IPS DF 6.9 (cell line): ENCODE measurements at regions not wholly inside any gene's neighbourhood (a gene's known extent, or its start where the extent isn't known, plus 50 kb on each side); places are given as distances from the start of the nearest gene placed in this dataset.

Experiments used
- DNase-seq: peaks from one replicate; pipeline ENCODE4 v3.0.0-alpha.2; 2013; ENCODE audit warnings: low read depth, low spot score
- H3K27ac ChIP-seq: one replicate; pipeline ENCODE4 v1.5.1; 2013; ENCODE audit warnings: low read length, control low read depth
- H3K27me3 ChIP-seq: 2 replicates; pipeline ENCODE4 v1.6.1; 2013; ENCODE audit warnings: mild to moderate bottlenecking, low read length; ENCODE audit not compliant: control insufficient read depth, insufficient read depth
- H3K36me3 ChIP-seq: 2 replicates; pipeline ENCODE4 v1.6.1; 2013; ENCODE audit warnings: low read length; ENCODE audit not compliant: control insufficient read depth, insufficient read depth
- H3K4me1 ChIP-seq: 2 replicates; pipeline ENCODE4 v1.6.1; 2013; ENCODE audit warnings: low read length; ENCODE audit not compliant: control insufficient read depth, insufficient read depth
- H3K4me3 ChIP-seq: 2 replicates; pipeline ENCODE4 v1.5.1; 2013; ENCODE audit warnings: mild to moderate bottlenecking, low read length
- H3K9me3 ChIP-seq: 2 replicates; pipeline ENCODE4 v1.6.1; 2013; ENCODE audit warnings: low read length, inconsistent platforms; ENCODE audit not compliant: control insufficient read depth, insufficient read depth
- WGBS: extraction: QIAGEN DNeasy Blood & Tissue Kit; methylation state at CpG from one replicate; pipeline ENCODE4 v1.1.7; 2013; ENCODE audit warnings: mixed read lengths, missing lambda C conversion rate; ENCODE audit not compliant: insufficient read length, insufficient coverage; 5-methylcytosine and 5-hydroxymethylcytosine counted together

- H3K4me1 ChIP-seq, result no peaks in the 10 kb centered on the region
- H3K27me3 ChIP-seq, result no peaks in the 10 kb centered on the region
- H3K27ac ChIP-seq, result no peak overlapping the region
- no peaks in the 10 kb centered on the region for H3K36me3 ChIP-seq
- no peaks in the 10 kb centered on the region for H3K9me3 ChIP-seq
- no peak for DNase-seq
- H3K4me3 ChIP-seq, result no peak overlapping the region
- no CpG with 5 or more reads among the region's 1 CpG for WGBS
Measured at GRCh38 chr7:16035392-16035791, 348.9 kb upstream of the MEOX2 start.

GRCh38 chr7:16034866-16035265 is 348.4 kb upstream of the MEOX2 start:
- no peaks in the 10 kb centered on the region for H3K9me3 ChIP-seq
- no peaks in the 10 kb centered on the region for H3K27me3 ChIP-seq
- no CpG with 5 or more reads among the region's 1 CpG for whole genome bisulfite sequencing
- no peak for DNase-seq
- no peak overlapping the region for H3K27ac ChIP-seq
- no peaks in the 10 kb centered on the region for H3K36me3 ChIP-seq
- H3K4me3 ChIP-seq, result no peak overlapping the region
- no peaks in the 10 kb centered on the region for H3K4me1 ChIP-seq

GRCh38 chr7:16034353-16034752 is 347.9 kb upstream of the MEOX2 start:
- Histone ChIP-seq H3K27ac (no peak overlapping the region), H3K4me1 (no peaks in the 10 kb centered on the region), H3K36me3 (no peaks in the 10 kb centered on the region), H3K27me3 (no peaks in the 10 kb centered on the region), H3K4me3 (no peak overlapping the region), H3K9me3 (no peaks in the 10 kb centered on the region)
- WGBS, result no CpG with 5 or more reads among the region's 2 CpGs
- DNase-seq, result no peak

GRCh38 chr7:16033233-16033632 is 346.8 kb upstream of the MEOX2 start:
- no peaks in the 10 kb centered on the region for H3K27me3 ChIP-seq
- WGBS, result no CpG with 5 or more reads among the region's 2 CpGs
- no peak for DNase-seq
- no peaks in the 10 kb centered on the region for H3K9me3 ChIP-seq
- H3K4me3 ChIP-seq, result no peak overlapping the region
- H3K36me3 ChIP-seq, result no peaks in the 10 kb centered on the region
- no peak overlapping the region for H3K27ac ChIP-seq
- no peaks in the 10 kb centered on the region for H3K4me1 ChIP-seq

GRCh38 chr7:16028636-16029035 is 342.2 kb upstream of the MEOX2 start:
- H3K9me3 ChIP-seq, result no peaks in the 10 kb centered on the region
- no peak overlapping the region for H3K4me3 ChIP-seq
- H3K27me3 ChIP-seq, result no peaks in the 10 kb centered on the region
- no peak overlapping the region for H3K27ac ChIP-seq
- DNase-seq, result no peak
- H3K36me3 ChIP-seq, result no peaks in the 10 kb centered on the region
- WGBS, result no CpG with 5 or more reads among the region's 5 CpGs
- no peaks in the 10 kb centered on the region for H3K4me1 ChIP-seq

- no peak for DNase-seq
- no peak overlapping the region for H3K27ac ChIP-seq
Measured at GRCh38 chr7:16028103-16028502, 341.6 kb upstream of the MEOX2 start.

DNA sequence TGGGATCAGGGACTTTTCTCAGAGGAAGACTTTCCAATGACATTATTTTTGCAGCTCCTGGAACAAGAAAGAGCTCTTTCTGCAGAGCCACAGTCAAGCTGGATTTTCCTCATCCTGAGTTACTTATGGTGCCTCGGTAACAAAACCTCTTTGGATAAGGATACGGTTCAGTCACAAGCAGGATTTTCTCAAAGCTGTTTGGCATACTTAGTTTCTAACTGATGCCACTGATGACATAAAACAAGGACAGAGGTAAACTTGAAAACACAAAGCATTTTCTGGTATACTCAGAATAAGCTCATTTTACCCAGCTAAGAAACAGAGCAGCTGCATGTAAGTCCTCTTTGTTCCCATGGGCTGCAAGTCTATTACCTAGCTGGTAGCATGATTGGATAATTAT is 340.9 kb upstream of the MEOX2 start:
- DNase-seq, result no peak
- H3K4me3 ChIP-seq, result no peak overlapping the region
- no peak overlapping the region for H3K27ac ChIP-seq
- no CpG with 5 or more reads among the region's 2 CpGs for WGBS
- H3K36me3 ChIP-seq, result no peaks in the 10 kb centered on the region
- no peaks in the 10 kb centered on the region for H3K27me3 ChIP-seq
- H3K9me3 ChIP-seq, result no peaks in the 10 kb centered on the region
- no peaks in the 10 kb centered on the region for H3K4me1 ChIP-seq

More at GRCh38 chr7:16028103-16028502, 341.6 kb upstream of the MEOX2 start:
- Histone ChIP-seq H3K4me3 (no peak overlapping the region), H3K36me3 (no peaks in the 10 kb centered on the region), H3K4me1 (no peaks in the 10 kb centered on the region), H3K9me3 (no peaks in the 10 kb centered on the region), H3K27me3 (no peaks in the 10 kb centered on the region)
- no CpG with 5 or more reads among the region's 2 CpGs for WGBS

DNA sequence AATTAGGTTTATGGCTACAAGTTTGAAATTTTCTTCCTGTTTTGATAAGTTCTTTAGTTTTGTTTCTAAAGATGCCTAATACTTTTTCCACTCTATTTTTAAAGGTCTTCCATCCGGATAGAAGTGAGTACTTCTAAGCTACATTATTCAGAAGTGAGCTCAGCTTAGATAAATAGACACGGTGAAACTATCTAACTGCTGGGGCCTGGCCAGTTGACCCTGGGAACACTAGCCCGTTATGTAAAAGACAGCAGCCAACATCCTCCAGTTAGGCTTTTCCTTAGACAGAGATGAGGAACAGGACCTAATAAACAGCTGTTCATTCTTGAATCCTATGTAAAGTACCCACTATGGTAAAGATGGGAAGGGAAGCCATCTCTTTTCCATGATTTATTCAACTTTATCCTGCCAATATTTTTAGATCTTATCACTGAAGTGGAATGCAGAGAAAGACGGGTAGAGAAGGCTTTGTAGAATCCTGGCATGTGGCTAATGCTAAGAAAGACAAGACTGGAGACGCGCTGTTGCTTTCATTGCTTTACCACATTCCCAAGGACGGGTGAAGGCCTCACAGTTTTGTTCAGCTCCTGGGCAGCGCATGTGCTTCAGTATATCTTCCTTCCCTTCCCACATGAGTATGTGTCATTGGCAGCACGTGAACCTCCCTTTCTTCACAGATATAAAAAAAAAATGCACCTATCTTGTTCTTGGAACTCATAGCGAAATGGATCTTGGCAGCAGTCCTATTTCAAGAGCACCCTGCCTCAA is 340.0 kb upstream of the MEOX2 start:
- WGBS, result no CpG with 5 or more reads among the region's 10 CpGs
- no peak overlapping the region for H3K27ac ChIP-seq
- no peaks in the 10 kb centered on the region for H3K27me3 ChIP-seq
- H3K4me1 ChIP-seq, result no peaks in the 10 kb centered on the region
- H3K4me3 ChIP-seq, result no peak overlapping the region
- no peak for DNase-seq
- no peaks in the 10 kb centered on the region for H3K9me3 ChIP-seq
- H3K36me3 ChIP-seq, result no peaks in the 10 kb centered on the region

DNA sequence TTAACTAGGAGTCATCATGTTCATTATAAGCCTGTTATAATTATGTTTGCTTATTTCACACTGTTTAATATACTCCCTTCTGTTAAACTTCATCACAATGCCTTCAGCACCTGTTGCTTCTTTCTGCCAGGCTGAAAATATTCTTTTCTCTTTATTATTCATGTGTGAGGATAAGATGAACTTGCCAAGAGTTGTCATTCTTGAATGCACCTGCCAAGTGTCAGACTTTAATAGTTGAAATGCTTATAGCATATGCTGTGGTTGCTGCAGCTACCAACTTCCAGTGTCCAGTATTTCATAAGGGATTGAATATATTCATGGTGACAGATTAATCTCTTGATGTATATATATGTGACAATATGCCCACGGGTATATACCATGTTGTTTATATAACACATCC is 339.2 kb upstream of the MEOX2 start:
- DNase-seq, result no peak
- no CpG with 5 or more reads among the region's 1 CpG for whole genome bisulfite sequencing
- no peak overlapping the region for H3K27ac ChIP-seq

GRCh38 chr7:16023503-16023902 is 337.0 kb upstream of the MEOX2 start:
- H3K4me3 ChIP-seq, result no peak overlapping the region
- no peaks in the 10 kb centered on the region for H3K9me3 ChIP-seq
- no peaks in the 10 kb centered on the region for H3K4me1 ChIP-seq
- H3K27ac ChIP-seq, result no peak overlapping the region
- H3K36me3 ChIP-seq, result no peaks in the 10 kb centered on the region
- no peak for DNase-seq
- no peaks in the 10 kb centered on the region for H3K27me3 ChIP-seq
- WGBS, result no CpG with 5 or more reads among the region's 3 CpGs

More for the DNA sequence above, 339.2 kb upstream of the MEOX2 start:
- Histone ChIP-seq H3K9me3 (no peaks in the 10 kb centered on the region), H3K27me3 (no peaks in the 10 kb centered on the region), H3K36me3 (no peaks in the 10 kb centered on the region), H3K4me3 (no peak overlapping the region), H3K4me1 (no peaks in the 10 kb centered on the region)

DNA sequence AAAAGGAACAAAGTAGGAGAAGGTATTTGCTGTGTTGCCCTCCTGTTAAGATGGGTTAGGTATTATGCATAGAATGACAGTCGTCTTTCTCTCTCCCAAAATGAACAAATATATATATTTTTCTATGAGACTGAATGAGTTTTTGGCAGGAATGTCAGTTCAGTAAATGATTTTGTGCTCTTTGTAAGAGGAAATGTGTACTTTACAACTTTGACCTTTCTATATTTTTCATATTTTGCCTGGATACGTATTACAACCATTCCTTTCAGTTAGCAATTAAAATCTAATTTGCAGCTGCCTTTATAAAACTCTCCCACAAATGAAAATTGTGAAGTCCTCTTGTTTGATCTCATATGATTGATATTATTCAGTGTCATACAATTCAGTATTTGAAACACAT is 336.6 kb upstream of the MEOX2 start:
- no peak for DNase-seq
- H3K27ac ChIP-seq, result no peak overlapping the region
- H3K4me3 ChIP-seq, result no peak overlapping the region
- H3K9me3 ChIP-seq, result no peaks in the 10 kb centered on the region
- WGBS, result no CpG with 5 or more reads among the region's 2 CpGs
- H3K4me1 ChIP-seq, result no peaks in the 10 kb centered on the region
- no peaks in the 10 kb centered on the region for H3K36me3 ChIP-seq
- H3K27me3 ChIP-seq, result no peaks in the 10 kb centered on the region
